Erythroblast (primary cell): ENCODE measurements at regions not wholly inside any gene's neighbourhood (a gene's known extent, or its start where the extent isn't known, plus 50 kb on each side); places are given as distances from the start of the nearest gene placed in this dataset.
"Not testable (repeated sequence)": the region's sequence is repeated elsewhere in the genome, so short reads cannot be mapped to it uniquely, and the experiment has no call there.

ENCODE experiments used
- DNase-seq, 2 experiments: peaks; one replicate each; lab custom pipeline; 2025; lab: John Stamatoyannopoulos, UW
- GATA1 ChIP-seq: IDR thresholded peaks from 2 replicates; pipeline ENCODE4 v1.6.1; 2011; ENCODE audit warnings: low read depth, mild to moderate bottlenecking, control low read depth, low read length, moderate library complexity
- POLR2A ChIP-seq: IDR thresholded peaks from 2 replicates; pipeline ENCODE4 v1.6.1; 2011; ENCODE audit warnings: mild to moderate bottlenecking, low read length

GRCh38 chr10:121385136-121385535, 213.1 kb downstream of the FGFR2 start:
- no peak for TF ChIP-seq POLR2A
- TF ChIP-seq GATA1 = no peak

GRCh38 chr10:121392657-121393056, 205.6 kb downstream of the FGFR2 start:
- no peak for DNase-seq
- no peak for TF ChIP-seq GATA1
- TF ChIP-seq POLR2A = no peak

More at GRCh38 chr10:121385136-121385535, 213.1 kb downstream of the FGFR2 start:
- DNase-seq = no peak

GRCh38 chr10:121393522-121393921, 204.7 kb downstream of the FGFR2 start:
- TF ChIP-seq POLR2A = no peak
- no peak for TF ChIP-seq GATA1
- no peak for DNase-seq

- DNase-seq = not testable (repeated sequence)
These were observed 197.7 kb downstream of the FGFR2 start for GRCh38 chr10:121400507-121400906.

- TF ChIP-seq POLR2A = no peak
- TF ChIP-seq GATA1 = no peak
These were observed 194.7 kb downstream of the FGFR2 start for GRCh38 chr10:121403527-121403926.

GRCh38 chr10:121404611-121405010, 193.6 kb downstream of the FGFR2 start:
- no peak for TF ChIP-seq POLR2A
- no peak for TF ChIP-seq GATA1
- no peak for DNase-seq

More at GRCh38 chr10:121403527-121403926, 194.7 kb downstream of the FGFR2 start:
- no peak for DNase-seq

- no peak for DNase-seq
These were observed 193.1 kb downstream of the FGFR2 start for GRCh38 chr10:121405096-121405495.

GRCh38 chr10:121405549-121405948, 192.7 kb downstream of the FGFR2 start:
- TF ChIP-seq POLR2A (no peak), GATA1 (no peak)
- DNase-seq = no peak

More at GRCh38 chr10:121405096-121405495, 193.1 kb downstream of the FGFR2 start:
- TF ChIP-seq POLR2A = no peak
- no peak for TF ChIP-seq GATA1

- no peak for DNase-seq
- TF ChIP-seq GATA1 = no peak
- no peak for TF ChIP-seq POLR2A
These were observed 192.3 kb downstream of the FGFR2 start for GRCh38 chr10:121405953-121406352.

GRCh38 chr10:121406823-121407545, 191.3 kb downstream of the FGFR2 start:
- DNase-seq = no peak
- TF ChIP-seq POLR2A (no peak), GATA1 (no peak)

- TF ChIP-seq POLR2A (no peak), GATA1 (no peak)
- DNase-seq = no peak
These were observed 188.7 kb downstream of the FGFR2 start for GRCh38 chr10:121409466-121410104.

GRCh38 chr10:121411004-121411403, 187.2 kb downstream of the FGFR2 start:
- no peak for DNase-seq

GRCh38 chr10:121413951-121414350, 184.3 kb downstream of the FGFR2 start:
- no peak for DNase-seq
- TF ChIP-seq GATA1 (no peak), POLR2A (no peak)

More at GRCh38 chr10:121411004-121411403, 187.2 kb downstream of the FGFR2 start:
- TF ChIP-seq POLR2A = no peak
- no peak for TF ChIP-seq GATA1

GRCh38 chr10:121414366-121415062, 183.7 kb downstream of the FGFR2 start:
- TF ChIP-seq POLR2A (no peak), GATA1 (no peak)
- DNase-seq = no peak

- DNase-seq = no peak
- no peak for TF ChIP-seq GATA1
These were observed 183.2 kb downstream of the FGFR2 start for GRCh38 chr10:121415063-121415399.
